ENCODE measurements at regions not wholly inside any gene's neighbourhood (a gene's known extent, or its start where the extent isn't known, plus 50 kb on each side); places are given as distances from the start of the nearest gene placed in this dataset.
A peak's percentile ranks its signal among the peaks of the same experiment; 100 is the strongest.

GRCh38 chr9:25613709-25614108, 64.5 kb downstream of the TUSC1 start:
- Mint-ChIP-seq H3K9me3 (ENCODE audit: low read depth) (no peaks in the 10 kb centered on the region), H3K27me3 (no peaks in the 10 kb centered on the region), H3K4me3 (ENCODE audit: low read depth) (no peak overlapping the region), H3K27ac (no peak overlapping the region), H3K4me1 (ENCODE audit: low read depth) (no peaks in the 10 kb centered on the region), H3K36me3 (ENCODE audit: insufficient read depth) (no peaks in the 10 kb centered on the region)
- DNase-seq (ENCODE audit: low spot score, unreplicated experiment), result no peak
- TF ChIP-seq CTCF (IDR thresholded peaks at IDR 0.05; ENCODE audit: unreplicated experiment), result no peak

GRCh38 chr9:25603106-25603505, 75.1 kb downstream of the TUSC1 start:
- Mint-ChIP-seq H3K27ac (peak overlapping the region; percentile 66), H3K27me3 (no peaks in the 10 kb centered on the region), H3K4me3 (ENCODE audit: low read depth) (no peak overlapping the region), H3K4me1 (ENCODE audit: low read depth) (peaks cover 30% of the 10 kb centered on the region), H3K36me3 (ENCODE audit: insufficient read depth) (no peaks in the 10 kb centered on the region), H3K9me3 (ENCODE audit: low read depth) (peaks cover 2% of the 10 kb centered on the region)
- TF ChIP-seq CTCF (IDR thresholded peaks at IDR 0.05; ENCODE audit: unreplicated experiment), result no peak
- DNase-seq (ENCODE audit: low spot score, unreplicated experiment), result no peak

GRCh38 chr9:25602400-25603044, 75.7 kb downstream of the TUSC1 start:
- H3K4me3 Mint-ChIP-seq (ENCODE audit: low read depth), result peak overlapping the region; percentile 36
- H3K27me3 Mint-ChIP-seq, result no peaks in the 10 kb centered on the region
- no peak for TF ChIP-seq CTCF (IDR thresholded peaks at IDR 0.05; ENCODE audit: unreplicated experiment)
- no peak for DNase-seq (ENCODE audit: low spot score, unreplicated experiment)
- H3K4me1 Mint-ChIP-seq (ENCODE audit: low read depth), result peaks cover 30% of the 10 kb centered on the region
- no peaks in the 10 kb centered on the region for H3K36me3 Mint-ChIP-seq (ENCODE audit: insufficient read depth)
- H3K27ac Mint-ChIP-seq, result peak overlapping the region; percentile 66
- H3K9me3 Mint-ChIP-seq (ENCODE audit: low read depth), result peaks cover 2% of the 10 kb centered on the region

GRCh38 chr9:25600501-25600900, 77.7 kb downstream of the TUSC1 start:
- H3K27ac Mint-ChIP-seq, result no peak overlapping the region

GRCh38 chr9:25584611-25585010, 93.6 kb downstream of the TUSC1 start:
- Mint-ChIP-seq H3K4me1 (ENCODE audit: low read depth) (peaks cover 1% of the 10 kb centered on the region), H3K27me3 (no peaks in the 10 kb centered on the region), H3K36me3 (ENCODE audit: insufficient read depth) (no peaks in the 10 kb centered on the region), H3K27ac (no peak overlapping the region), H3K4me3 (ENCODE audit: low read depth) (no peak overlapping the region), H3K9me3 (ENCODE audit: low read depth) (peaks cover 10% of the 10 kb centered on the region)
- DNase-seq (ENCODE audit: low spot score, unreplicated experiment), result no peak
- TF ChIP-seq CTCF (IDR thresholded peaks at IDR 0.05; ENCODE audit: unreplicated experiment), result no peak

More at GRCh38 chr9:25600501-25600900, 77.7 kb downstream of the TUSC1 start:
- TF ChIP-seq CTCF (IDR thresholded peaks at IDR 0.05; ENCODE audit: unreplicated experiment), result no peak
- Mint-ChIP-seq H3K27me3 (no peaks in the 10 kb centered on the region), H3K4me1 (ENCODE audit: low read depth) (peaks cover 30% of the 10 kb centered on the region), H3K4me3 (ENCODE audit: low read depth) (no peak overlapping the region), H3K36me3 (ENCODE audit: insufficient read depth) (no peaks in the 10 kb centered on the region), H3K9me3 (ENCODE audit: low read depth) (peaks cover 8% of the 10 kb centered on the region)
- no peak for DNase-seq (ENCODE audit: low spot score, unreplicated experiment)
